ENCODE measurements at regions not wholly inside any gene's neighbourhood (a gene's known extent, or its start where the extent isn't known, plus 50 kb on each side); places are given as distances from the start of the nearest gene placed in this dataset.

DNA sequence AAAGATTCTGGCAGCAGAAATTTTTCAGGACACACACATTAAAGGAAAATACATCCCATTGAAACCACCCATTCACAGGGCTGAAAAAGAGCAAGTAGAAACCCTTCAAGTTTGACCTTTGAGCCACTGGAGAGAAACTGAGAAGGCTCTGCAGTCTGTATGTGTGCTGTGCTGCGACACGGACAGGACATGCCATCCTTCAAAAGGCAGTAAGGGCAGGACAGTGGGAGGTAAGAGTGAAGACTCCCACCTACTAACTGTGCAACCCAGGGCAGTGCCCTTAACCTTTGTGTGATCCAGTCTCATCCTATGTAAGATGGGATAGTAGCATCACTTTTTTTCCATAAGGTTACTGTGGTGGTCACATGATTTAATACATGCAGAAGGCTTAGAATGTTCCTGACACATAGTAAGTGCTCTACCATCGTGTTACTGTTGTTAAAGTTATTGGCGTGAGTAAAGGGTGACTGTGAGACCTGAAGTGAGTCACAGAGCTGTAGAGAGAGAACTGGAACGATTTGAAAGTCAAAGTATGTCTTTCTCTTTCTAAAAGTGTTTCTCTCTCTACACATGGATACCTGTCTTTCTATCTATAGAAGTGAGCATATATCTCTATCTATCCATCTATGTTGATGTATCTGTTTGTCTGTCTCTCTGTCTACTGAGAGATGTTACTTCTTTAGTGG lies 153.7 kb upstream of the OLIG3 start:
- no peaks in the 10 kb centered on the region for H3K36me3 Mint-ChIP-seq
- peaks cover under 1% of the 10 kb centered on the region for H3K9me3 Mint-ChIP-seq
- intact Hi-C loops (cut with micrococcal nuclease), result loop anchor here (10.0 kb wide), 1 partner anchor 483 kb away; no protein-coding TSS in a partner anchor
- POLR2A ChIA-PET, result interaction anchor here (1.0 kb wide), 1 partner anchor 9 kb away, joined by 3 read pairs; no protein-coding TSS in a partner anchor
- no peak overlapping the region for H3K27ac Mint-ChIP-seq
- H3K4me1 Mint-ChIP-seq (ENCODE audit: low read depth), result peaks cover 6% of the 10 kb centered on the region
- CTCF ChIA-PET, result interaction anchor here (0.8 kb wide), 1 partner anchor 356 kb away, joined by 4 read pairs; no protein-coding TSS in a partner anchor
- peaks cover 14% of the 10 kb centered on the region for H3K27me3 Mint-ChIP-seq
- H3K4me3 Mint-ChIP-seq, result no peak overlapping the region
- no peak for DNase-seq

DNA sequence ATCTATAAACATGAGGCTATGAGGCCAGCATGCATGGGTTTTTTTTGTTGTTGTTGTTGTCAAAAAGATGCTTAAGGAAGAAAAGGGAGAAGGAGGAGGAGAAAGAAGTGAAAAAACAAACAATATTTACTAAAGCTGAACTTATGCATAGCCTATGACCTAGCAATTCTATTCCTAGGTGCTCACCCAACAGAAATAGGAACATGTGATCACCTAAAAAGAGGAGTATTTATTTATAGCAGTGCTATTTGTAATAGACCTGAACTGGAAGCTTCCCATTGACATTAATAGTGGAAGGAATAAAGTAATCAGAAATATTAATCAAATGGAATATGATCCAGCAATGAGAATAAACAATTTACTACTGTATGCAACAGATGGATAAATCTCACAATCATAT lies 156.5 kb upstream of the OLIG3 start:
- H3K4me3 Mint-ChIP-seq, result no peak overlapping the region
- POLR2A ChIA-PET, result no interaction called here
- no peak overlapping the region for H3K27ac Mint-ChIP-seq
- peaks cover 5% of the 10 kb centered on the region for H3K36me3 Mint-ChIP-seq
- intact Hi-C loops (cut with micrococcal nuclease), result no loop called here
- no peak for DNase-seq
- CTCF ChIA-PET, result interaction anchor here (1.2 kb wide), 1 partner anchor 352 kb away, joined by 3 read pairs; no protein-coding TSS in a partner anchor
- H3K4me1 Mint-ChIP-seq (ENCODE audit: low read depth), result peaks cover 6% of the 10 kb centered on the region
- H3K27me3 Mint-ChIP-seq, result peaks cover 16% of the 10 kb centered on the region
- H3K9me3 Mint-ChIP-seq, result peaks cover 22% of the 10 kb centered on the region

- DNase-seq, result no peak
- peaks cover 15% of the 10 kb centered on the region for H3K27me3 Mint-ChIP-seq
- H3K27ac Mint-ChIP-seq, result no peak overlapping the region
- H3K4me3 Mint-ChIP-seq, result no peak overlapping the region
- H3K9me3 Mint-ChIP-seq, result peaks cover 27% of the 10 kb centered on the region
- ChIA-PET CTCF (interaction anchor here (1.2 kb wide), 1 partner anchor 351 kb away, joined by 3 read pairs; no protein-coding TSS in a partner anchor), POLR2A (no interaction called here)
- intact Hi-C loops (cut with micrococcal nuclease), result no loop called here
- H3K4me1 Mint-ChIP-seq (ENCODE audit: low read depth), result peaks cover 6% of the 10 kb centered on the region
- peaks cover 5% of the 10 kb centered on the region for H3K36me3 Mint-ChIP-seq
These were observed 157.0 kb upstream of the OLIG3 start for GRCh38 chr6:137651178-137651577.

DNA sequence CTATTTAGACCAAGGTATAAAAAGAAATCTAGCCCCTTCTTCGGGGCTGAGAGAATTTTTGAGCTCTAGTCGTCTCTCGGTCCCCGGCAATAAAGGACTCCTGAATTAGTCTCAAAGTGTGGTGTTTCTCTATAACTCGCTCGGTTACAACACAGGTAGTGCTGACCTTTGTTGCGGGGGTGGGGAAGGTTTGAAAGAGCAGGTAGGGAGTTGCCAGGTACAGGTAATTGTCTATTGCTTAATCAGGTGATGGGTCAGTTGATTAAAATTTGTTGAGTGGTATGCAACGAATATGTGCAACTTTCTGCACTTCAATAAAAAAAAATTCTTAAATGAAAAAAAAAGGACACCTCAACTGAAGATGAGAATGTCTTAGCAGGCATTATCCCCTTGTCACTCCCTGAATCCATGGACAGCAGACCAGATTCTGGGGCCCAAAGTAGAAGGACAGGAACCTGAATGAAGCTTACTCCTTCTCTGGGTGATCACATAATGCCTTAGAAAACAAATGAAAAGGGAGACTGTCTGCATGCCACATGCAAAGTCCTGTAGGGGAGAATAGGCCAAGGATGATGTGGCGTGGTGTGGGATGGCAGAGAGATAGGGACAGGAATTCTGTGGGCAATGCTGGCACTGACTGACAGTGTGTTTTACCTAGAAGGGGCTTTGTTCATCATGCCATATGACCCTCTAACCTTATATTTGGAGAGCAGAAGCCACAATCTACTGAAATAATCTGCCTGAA lies 157.6 kb upstream of the OLIG3 start:
- no peak for DNase-seq
- no peak overlapping the region for H3K27ac Mint-ChIP-seq
- POLR2A ChIA-PET, result no interaction called here

GRCh38 chr6:137652961-137653705 lies 158.9 kb upstream of the OLIG3 start:
- POLR2A ChIA-PET, result no interaction called here
- Mint-ChIP-seq H3K4me3 (no peak overlapping the region), H3K36me3 (peaks cover 8% of the 10 kb centered on the region), H3K27ac (no peak overlapping the region), H3K9me3 (peaks cover 28% of the 10 kb centered on the region), H3K27me3 (peaks cover 11% of the 10 kb centered on the region), H3K4me1 (ENCODE audit: low read depth) (peaks cover 21% of the 10 kb centered on the region)
- DNase-seq, result no peak
- intact Hi-C loops (cut with micrococcal nuclease), result no loop called here
- CTCF ChIA-PET, result no interaction called here

More for the DNA sequence above, 157.6 kb upstream of the OLIG3 start:
- Mint-ChIP-seq H3K9me3 (peaks cover 28% of the 10 kb centered on the region), H3K27me3 (peaks cover 14% of the 10 kb centered on the region), H3K36me3 (peaks cover 8% of the 10 kb centered on the region), H3K4me1 (ENCODE audit: low read depth) (peaks cover 9% of the 10 kb centered on the region), H3K4me3 (no peak overlapping the region)
- intact Hi-C loops (cut with micrococcal nuclease), result no loop called here
- CTCF ChIA-PET, result interaction anchor here (0.6 to 1.2 kb wide), 4 partner anchors 53 to 919 kb away, joined by 3 to 5 read pairs (median 4); no protein-coding TSS in a partner anchor

- no peak overlapping the region for H3K4me3 Mint-ChIP-seq
- no peak for DNase-seq
- CTCF ChIA-PET, result no interaction called here
- peaks cover 8% of the 10 kb centered on the region for H3K36me3 Mint-ChIP-seq
- H3K27ac Mint-ChIP-seq, result no peak overlapping the region
- peaks cover 12% of the 10 kb centered on the region for H3K27me3 Mint-ChIP-seq
- POLR2A ChIA-PET, result no interaction called here
- peaks cover 28% of the 10 kb centered on the region for H3K9me3 Mint-ChIP-seq
- H3K4me1 Mint-ChIP-seq (ENCODE audit: low read depth), result peaks cover 21% of the 10 kb centered on the region
- intact Hi-C loops (cut with micrococcal nuclease), result no loop called here
These were observed 159.5 kb upstream of the OLIG3 start for GRCh38 chr6:137653706-137654059.

DNA sequence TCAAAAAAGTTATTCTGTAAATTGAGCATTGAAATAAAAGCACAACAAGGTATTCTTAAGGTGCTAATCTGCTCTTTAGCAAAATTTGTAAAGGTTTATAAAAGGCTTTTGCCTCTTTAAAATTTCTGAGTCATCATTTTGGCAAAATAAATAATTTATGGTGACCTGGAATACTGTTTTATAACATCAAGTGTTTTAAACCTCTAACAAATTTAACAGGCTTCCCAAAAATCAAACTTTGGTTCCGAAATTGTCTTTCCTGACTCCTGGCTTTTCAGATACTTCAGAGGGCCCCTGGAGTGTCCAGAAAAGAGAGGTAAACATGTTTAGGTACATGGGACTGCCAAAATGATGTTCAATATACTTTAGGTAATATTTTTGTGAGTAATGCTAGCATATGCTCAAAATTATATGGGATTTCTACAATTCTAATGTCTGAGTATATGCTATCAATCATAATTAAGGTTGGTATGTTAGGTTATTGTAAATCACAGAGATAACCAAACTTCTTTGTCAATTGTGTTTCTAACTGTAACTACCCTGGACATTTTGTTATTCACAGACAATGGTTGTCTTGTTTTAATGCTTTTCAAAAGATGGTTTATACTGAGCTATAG lies 160.3 kb upstream of the OLIG3 start:
- no peak overlapping the region for H3K27ac Mint-ChIP-seq
- CTCF ChIA-PET, result interaction anchor here (0.6 to 1.4 kb wide), 3 partner anchors 65 to 290 kb away, joined by 3 to 4 read pairs (median 3); no protein-coding TSS in a partner anchor
- H3K4me1 Mint-ChIP-seq (ENCODE audit: low read depth), result peaks cover 21% of the 10 kb centered on the region
- peaks cover 8% of the 10 kb centered on the region for H3K36me3 Mint-ChIP-seq
- POLR2A ChIA-PET, result no interaction called here
- H3K4me3 Mint-ChIP-seq, result no peak overlapping the region
- peaks cover 28% of the 10 kb centered on the region for H3K9me3 Mint-ChIP-seq
- no peak for DNase-seq
- intact Hi-C loops (cut with micrococcal nuclease), result no loop called here
- peaks cover 12% of the 10 kb centered on the region for H3K27me3 Mint-ChIP-seq

DNA sequence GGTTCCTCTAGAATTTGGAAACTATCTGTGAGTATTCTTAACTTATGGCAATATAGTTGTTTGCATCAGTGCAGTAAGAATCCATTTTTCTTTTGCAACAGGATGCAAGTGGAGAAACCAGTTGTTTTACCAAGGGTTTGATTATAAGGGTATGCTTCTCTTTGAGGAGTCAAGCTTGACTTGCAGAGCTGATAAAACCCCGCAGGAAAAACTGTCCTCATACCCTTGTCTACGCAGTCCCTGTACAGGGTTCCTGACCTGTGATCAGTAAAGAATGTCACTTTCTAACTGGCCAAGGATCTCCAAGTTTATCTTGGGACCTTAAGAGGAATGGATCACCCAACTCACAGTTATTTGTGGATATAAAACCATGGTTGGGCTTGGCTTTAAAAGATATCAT lies 161.1 kb upstream of the OLIG3 start:
- CTCF ChIA-PET, result interaction anchor here (0.6 to 1.4 kb wide), 4 partner anchors 49 to 289 kb away, joined by 3 to 4 read pairs (median 3); no protein-coding TSS in a partner anchor
- Mint-ChIP-seq H3K9me3 (peaks cover 28% of the 10 kb centered on the region), H3K4me3 (no peak overlapping the region), H3K27me3 (peaks cover 14% of the 10 kb centered on the region), H3K27ac (no peak overlapping the region), H3K36me3 (peaks cover 8% of the 10 kb centered on the region), H3K4me1 (ENCODE audit: low read depth) (peaks cover 21% of the 10 kb centered on the region)
- POLR2A ChIA-PET, result no interaction called here
- DNase-seq, result no peak
- intact Hi-C loops (cut with micrococcal nuclease), result no loop called here

GRCh38 chr6:137656735-137657134 lies 162.5 kb upstream of the OLIG3 start:
- peaks cover 8% of the 10 kb centered on the region for H3K36me3 Mint-ChIP-seq
- intact Hi-C loops (cut with micrococcal nuclease), result loop anchor here (1.0 to 2.0 kb wide), 7 partner anchors 15 to 322 kb away; partner anchors contain the start of gene TNFAIP3
- no peak overlapping the region for H3K4me3 Mint-ChIP-seq
- H3K4me1 Mint-ChIP-seq (ENCODE audit: low read depth), result peaks cover 24% of the 10 kb centered on the region
- peaks cover 28% of the 10 kb centered on the region for H3K9me3 Mint-ChIP-seq
- POLR2A ChIA-PET, result interaction anchor here (0.9 to 3.0 kb wide), 11 partner anchors 9 to 210 kb away, joined by 3 to 25 read pairs (median 4); partner anchors contain the start of gene TNFAIP3
- DNase-seq, result no peak
- H3K27me3 Mint-ChIP-seq, result peaks cover 11% of the 10 kb centered on the region
- peak overlapping the region; percentile 24 for H3K27ac Mint-ChIP-seq
- CTCF ChIA-PET, result interaction anchor here (1.0 to 2.1 kb wide), 8 partner anchors 22 to 554 kb away, joined by 3 to 10 read pairs (median 4); no protein-coding TSS in a partner anchor

GRCh38 chr6:137657351-137657911 lies 163.2 kb upstream of the OLIG3 start:
- peaks cover 24% of the 10 kb centered on the region for H3K4me1 Mint-ChIP-seq (ENCODE audit: low read depth)
- H3K36me3 Mint-ChIP-seq, result peaks cover 8% of the 10 kb centered on the region
- H3K9me3 Mint-ChIP-seq, result peaks cover 28% of the 10 kb centered on the region
- peak overlapping the region; percentile 24 for H3K27ac Mint-ChIP-seq
- peak; percentile 71 for DNase-seq
- ChIA-PET POLR2A (interaction anchor here (0.7 to 3.0 kb wide), 13 partner anchors 9 to 213 kb away, joined by 3 to 25 read pairs (median 4); partner anchors contain the start of gene TNFAIP3), CTCF (interaction anchor here (0.6 to 2.1 kb wide), 10 partner anchors 21 to 554 kb away, joined by 3 to 10 read pairs (median 4); no protein-coding TSS in a partner anchor)
- peak overlapping the region; percentile 8 for H3K4me3 Mint-ChIP-seq
- intact Hi-C loops (cut with micrococcal nuclease), result loop anchor here (1.0 to 2.0 kb wide), 7 partner anchors 16 to 321 kb away; partner anchors contain the start of gene TNFAIP3
- H3K27me3 Mint-ChIP-seq, result peaks cover 11% of the 10 kb centered on the region

DNA sequence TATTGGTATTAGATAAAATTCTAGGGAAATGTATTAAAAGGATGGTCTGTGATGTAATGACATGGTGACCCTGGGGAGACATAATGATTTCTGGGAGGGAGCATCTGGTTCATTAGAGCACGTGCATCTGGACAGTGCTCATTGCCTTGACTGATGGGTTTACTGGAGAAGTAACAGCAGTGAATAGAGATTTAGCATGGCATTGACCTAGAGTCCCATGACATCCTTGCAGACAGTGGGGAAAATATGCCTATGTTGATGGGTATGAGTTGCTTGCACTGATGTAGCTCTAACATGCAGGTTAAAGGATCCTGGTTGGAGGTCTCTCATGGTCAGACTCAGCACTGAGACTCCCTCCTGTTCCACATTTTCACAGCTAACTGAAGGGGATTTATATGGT lies 164.1 kb upstream of the OLIG3 start:
- peaks cover 8% of the 10 kb centered on the region for H3K36me3 Mint-ChIP-seq
- intact Hi-C loops (cut with micrococcal nuclease), result no loop called here
- peaks cover 24% of the 10 kb centered on the region for H3K4me1 Mint-ChIP-seq (ENCODE audit: low read depth)
- DNase-seq, result no peak
- peak overlapping the region; percentile 24 for H3K27ac Mint-ChIP-seq
- H3K9me3 Mint-ChIP-seq, result peaks cover 24% of the 10 kb centered on the region
- ChIA-PET POLR2A (interaction anchor here (0.9 to 3.0 kb wide), 7 partner anchors 20 to 212 kb away, joined by 3 to 25 read pairs (median 6); no protein-coding TSS in a partner anchor), CTCF (interaction anchor here (0.9 to 2.1 kb wide), 3 partner anchors 19 to 46 kb away, joined by 3 to 10 read pairs (median 4); no protein-coding TSS in a partner anchor)
- H3K4me3 Mint-ChIP-seq, result peak overlapping the region; percentile 8
- peaks cover 13% of the 10 kb centered on the region for H3K27me3 Mint-ChIP-seq

Measured in activated CD4-positive, alpha-beta memory T cell treated with anti-CD3 and anti-CD28 coated beads for 36 hours (primary cell).